Inflammatory macrophage treated with lipopolysaccharide for 1 hour (primary cell): ENCODE measurements at regions not wholly inside any gene's neighbourhood (a gene's known extent, or its start where the extent isn't known, plus 50 kb on each side); places are given as distances from the start of the nearest gene placed in this dataset.

Source experiments
- DNase-seq, 2 donors: peaks; one replicate each; pipeline ENCODE4 v3.0.0-alpha.2; 2020 to 2022

DNA sequence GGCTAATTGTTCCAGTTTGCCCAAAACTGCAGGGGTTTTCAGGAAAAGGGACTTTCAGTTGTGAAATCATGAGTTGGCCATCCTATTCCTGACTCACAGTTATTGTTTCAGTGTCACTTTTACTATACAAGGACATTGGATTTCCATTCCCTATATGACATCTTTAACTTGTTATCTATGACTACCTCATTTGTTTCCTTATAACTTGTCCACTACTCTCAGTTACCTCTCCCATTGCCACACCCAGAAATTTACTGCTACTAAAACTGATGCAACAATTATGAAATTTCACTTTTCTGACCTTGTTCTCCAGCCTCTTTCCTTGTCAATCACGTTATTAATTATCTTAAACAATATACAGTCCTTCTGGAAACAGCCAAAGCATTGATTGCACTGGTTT lies 116.5 kb upstream of the ZNF804A start:
- no peak for DNase-seq

DNA sequence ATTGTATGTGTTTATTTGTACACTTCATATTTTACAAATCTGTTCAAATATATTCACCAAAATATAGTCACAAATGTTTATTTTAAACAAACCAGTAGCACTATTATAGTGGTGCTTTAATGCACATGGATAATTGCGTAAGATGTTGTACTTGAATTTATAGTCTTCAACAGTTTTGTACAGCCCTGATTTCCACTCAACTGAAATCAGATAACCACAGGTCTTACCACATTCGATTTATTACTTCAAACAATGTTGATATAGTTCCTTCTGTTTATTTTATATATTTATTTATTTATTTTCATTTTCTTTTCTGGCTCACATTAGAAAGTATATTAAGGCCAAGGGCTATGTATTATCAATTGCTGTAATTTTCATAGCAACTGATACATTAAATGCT lies 99.4 kb upstream of the ZNF804A start:
- no peak for DNase-seq

DNA sequence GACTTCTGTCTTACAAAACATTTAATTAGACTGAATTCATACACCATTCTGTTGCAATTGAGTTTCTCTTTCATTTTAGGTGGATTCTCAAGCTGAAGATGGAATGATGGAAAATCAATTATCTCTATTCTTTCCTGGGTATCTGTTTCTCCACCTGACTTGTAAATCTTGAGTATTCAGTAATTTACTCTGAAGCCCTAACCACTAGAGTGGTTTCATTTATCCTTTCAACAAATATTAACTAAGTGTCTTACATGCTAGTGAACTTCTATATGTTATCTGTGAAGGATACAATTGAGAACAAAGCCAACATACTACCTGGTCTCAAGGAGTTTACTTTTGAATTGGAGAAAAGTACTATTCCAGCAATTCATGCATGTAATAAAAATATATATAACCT lies 94.1 kb upstream of the ZNF804A start:
- DNase-seq, result no peak

DNA sequence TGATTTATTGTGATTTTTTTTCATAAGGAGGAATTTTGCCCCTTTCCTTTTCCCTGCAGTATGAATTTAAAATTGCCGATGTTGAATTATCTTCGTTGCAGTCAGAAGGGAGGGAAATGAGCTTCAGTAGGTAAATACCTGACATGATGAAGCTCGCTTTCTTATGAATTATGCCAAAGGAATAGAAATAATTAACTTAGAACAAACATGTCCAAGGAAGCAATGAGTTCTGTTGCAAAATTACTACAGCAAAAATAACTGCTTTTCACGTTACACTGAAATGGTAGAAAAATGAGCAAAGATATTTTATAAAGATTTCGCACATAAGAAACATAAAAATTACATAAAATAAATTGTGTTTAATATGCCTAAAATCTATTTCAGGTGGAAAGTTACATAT lies 91.1 kb upstream of the ZNF804A start:
- DNase-seq, result no peak

DNA sequence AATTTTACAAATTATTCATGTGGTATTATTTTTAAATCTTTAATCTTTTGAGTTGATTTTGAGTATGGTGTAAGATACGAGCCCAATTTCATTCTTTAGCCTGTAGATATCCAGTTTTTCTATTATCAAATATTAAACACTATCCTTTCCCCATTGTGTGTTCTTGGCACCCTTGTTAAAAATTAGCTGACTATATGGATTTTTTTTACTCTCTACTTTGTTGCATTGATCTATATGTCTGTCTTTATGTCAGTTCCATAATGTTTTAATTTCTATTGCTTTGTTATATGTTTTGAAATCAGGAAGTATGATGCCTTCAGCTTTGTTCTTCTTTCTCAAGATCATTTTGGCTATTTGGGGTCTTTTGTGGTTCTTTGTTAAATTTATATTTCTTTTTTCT lies 80.9 kb upstream of the ZNF804A start:
- no peak for DNase-seq

DNA sequence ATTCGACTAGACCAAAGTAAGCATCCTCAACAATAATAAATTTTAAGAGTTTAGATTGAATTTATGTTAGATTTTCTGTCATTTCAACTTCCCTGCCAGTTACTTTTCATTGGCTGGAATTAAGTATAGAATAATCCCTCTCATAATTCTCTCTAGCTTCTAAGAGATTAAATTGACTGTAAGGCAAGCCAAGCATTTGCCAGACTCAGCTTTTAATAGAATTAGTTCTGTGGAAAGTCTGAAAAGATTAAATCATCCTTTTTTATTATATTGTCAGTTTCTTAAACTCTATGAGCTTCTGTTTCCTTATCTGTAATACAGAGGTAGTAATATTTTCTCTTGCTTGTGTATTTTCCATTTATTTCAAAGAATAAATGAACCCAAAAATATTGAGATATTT lies 77.9 kb upstream of the ZNF804A start:
- no peak for DNase-seq

DNA sequence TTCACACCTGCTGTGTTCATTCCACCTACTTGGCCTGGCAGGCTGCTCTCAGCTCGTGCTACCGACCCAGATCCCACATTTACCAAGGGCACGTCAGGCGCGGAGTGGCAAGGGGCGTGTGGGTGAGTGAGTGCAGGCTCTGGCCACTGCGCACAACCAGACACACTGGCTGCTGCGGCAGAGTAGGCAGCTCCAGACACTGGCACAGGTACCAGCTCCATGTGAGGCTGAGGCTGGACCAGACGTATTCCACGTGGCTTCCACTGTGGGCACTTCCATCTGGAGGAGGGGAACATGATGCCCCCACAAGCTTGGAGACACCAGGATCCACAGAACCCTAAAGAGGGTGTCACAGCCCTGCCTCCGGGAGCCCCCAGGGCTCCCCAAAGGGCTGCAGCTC lies 74.6 kb upstream of the ZNF804A start:
- DNase-seq, result no peak

DNA sequence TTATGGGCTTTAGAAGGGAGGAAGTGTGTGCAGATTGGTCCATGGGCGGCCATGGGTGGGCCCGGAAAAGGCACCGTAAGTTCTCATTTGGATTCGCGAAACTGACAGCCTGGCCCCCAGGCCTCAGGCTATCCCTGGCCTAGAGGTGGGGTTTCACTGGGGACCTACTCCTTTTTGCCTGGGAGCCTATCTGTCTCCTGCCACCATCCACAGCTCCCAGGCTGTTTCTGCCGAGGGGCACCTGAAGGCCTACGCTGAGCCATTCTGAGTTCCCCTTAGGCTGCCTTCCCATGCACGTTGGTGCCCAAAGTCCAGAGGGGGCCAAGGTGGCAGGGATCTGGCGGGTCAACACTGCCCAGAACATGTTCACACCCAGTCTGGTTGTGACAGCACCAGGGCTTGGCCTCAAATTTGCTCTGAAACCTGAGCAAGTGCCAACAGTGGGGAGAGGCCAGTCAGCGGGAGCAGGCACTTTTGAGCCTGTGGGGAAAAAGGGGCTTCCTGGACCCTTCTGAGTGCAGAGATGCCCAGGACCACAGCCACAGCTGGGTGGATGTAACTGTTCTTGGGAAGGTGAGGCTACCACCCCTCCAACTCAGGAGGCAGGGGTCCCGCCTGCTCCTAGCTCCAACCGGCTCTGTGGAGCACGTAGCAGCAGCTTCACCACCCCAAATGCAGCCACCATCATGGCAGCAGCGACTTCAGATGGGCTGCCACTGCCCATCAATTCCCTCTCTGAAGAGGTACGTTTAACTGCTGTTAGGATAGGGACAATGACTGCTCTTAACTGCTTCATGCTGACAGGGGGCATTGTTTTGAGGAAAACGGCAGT lies 73.6 kb upstream of the ZNF804A start:
- DNase-seq, result no peak

DNA sequence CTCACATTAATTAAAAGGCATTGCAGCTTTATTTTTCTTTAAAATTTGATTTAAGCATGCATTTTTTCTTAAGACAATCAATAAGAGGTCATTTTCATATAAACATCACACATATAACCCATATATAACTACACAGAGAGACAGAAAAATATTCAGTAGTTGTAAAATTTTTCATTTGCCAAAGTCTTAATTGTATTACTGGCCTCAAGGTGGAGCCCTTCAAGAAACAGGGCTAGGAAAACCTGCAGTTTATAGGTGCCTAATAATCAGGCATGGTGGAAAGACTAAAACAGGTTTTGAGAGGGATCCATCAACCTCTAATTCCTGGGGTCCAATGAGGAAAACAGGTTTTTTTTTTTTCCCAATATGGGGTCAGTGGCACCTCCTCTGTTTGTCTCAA lies 71.3 kb upstream of the ZNF804A start:
- DNase-seq, result no peak

DNA sequence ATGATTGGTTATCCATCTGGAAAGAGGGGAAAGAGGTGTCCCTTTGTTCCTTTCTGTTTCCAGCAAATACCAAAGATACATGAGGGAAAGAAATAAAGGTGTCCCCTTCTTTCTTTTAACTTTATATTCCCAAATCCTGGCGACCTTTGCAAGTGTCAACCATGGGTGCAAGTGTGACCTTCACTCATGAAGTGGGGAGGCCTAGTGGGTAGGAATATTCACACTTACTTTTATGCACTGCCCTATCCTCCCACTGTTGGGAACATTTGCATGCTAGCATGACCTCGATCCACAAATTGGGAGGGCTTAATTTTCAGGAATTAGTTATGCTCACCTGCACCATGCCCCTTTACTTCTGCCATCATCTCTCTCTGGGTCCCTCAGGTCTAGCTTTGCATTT lies 70.2 kb upstream of the ZNF804A start:
- DNase-seq, result no peak

DNA sequence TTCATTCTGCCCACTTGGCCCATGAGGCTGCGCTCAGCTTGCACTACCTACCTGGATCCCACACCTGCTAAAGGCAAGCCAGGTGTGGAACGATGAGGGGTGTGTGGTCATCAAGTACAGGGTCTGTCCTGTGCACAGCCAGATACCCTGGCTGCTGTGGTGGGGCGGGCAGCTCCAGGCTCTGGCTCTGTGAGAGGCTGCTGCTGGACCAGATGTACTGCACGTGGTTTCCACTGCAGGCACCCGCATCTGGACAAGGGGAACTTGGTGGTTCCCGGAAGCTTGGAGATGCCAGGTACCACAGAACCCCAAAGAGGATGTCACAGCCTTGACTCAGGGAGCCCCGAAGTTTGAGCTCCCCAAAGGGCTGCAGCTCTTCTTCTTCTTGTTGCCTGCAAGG lies 68.1 kb upstream of the ZNF804A start:
- DNase-seq, result no peak

DNA sequence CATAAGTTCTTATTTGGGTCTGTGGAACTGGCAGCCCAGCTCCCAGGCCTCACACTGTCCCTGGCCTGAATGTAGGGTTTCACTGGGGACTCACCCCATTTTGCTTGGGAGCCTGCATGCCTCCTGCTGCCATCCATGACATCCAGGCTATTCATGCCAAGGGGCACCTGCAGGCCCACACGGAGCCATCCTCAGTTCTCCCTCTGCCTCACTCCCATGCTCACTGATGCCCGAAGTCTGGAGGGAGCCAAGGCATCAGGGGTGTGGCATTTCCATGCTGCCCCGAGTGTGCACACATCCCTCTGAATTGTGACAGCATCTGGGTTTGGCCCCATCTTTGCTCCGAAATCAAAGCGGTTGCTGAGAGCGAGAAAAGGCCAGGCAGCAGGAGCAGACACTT lies 67.4 kb upstream of the ZNF804A start:
- DNase-seq, result no peak

DNA sequence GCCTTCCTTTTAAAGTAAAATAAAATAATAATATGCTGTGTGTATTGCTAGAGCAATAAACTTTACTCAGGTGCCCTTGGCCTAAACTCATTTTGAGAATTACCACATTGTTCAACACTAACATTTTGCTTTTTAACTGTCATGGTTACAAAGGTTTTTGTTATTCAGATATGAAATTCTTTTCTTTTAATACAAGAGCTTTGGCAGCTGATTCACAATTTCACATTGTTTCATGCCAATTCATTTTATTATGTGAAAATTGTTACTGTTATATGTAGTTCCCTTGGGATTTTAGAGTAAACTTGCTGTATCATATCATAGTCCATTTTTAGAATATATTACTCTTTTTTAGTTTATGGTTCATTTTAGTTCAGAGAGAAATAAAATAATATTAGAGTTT lies 65.8 kb upstream of the ZNF804A start:
- no peak for DNase-seq

DNA sequence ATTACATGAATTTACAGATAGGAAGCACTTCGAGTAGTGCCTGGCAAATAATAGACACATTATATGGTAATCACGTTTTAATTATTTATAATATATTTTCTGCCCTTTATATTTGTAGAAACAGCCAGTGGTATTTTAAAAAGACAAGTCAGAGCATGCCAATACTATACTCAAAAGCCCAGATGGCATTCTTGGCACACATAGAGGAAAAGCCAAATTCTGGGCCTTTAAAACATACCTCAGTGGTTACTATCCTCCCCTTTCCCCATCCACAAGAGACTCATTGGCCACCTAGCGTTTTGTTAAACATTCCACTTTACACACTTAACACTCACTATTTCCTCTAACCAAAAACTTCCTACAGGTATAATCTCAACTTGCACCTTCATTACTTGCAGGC lies 63.3 kb upstream of the ZNF804A start:
- DNase-seq, result no peak

DNA sequence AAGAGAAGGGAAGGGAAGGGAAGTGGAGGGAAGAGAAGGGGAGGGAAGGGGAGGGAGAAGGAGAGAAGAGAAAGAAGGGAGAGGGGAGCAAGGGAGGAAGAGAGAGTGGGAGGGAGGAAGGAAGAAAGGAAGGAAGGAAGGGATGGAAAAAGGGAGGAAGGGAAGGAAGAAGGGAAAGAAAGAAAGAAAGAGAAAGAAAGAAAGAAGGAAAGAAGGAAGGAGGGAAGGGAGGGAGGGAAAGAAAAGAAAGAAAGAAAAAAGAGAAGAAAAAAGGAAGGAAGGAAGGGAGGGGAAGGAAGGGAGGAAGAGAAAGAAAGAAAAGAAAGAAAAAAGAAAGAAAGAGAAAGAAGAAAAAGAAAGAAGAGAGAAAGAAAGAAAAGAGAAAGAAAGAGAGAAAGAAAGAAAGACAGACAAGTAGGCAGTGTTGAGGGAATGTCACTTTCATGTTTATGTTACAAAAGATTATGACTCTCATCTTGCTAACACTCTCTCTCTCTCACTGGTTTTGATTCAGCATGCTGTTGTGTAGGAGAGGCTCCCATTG lies 58.0 kb upstream of the ZNF804A start:
- no peak for DNase-seq

DNA sequence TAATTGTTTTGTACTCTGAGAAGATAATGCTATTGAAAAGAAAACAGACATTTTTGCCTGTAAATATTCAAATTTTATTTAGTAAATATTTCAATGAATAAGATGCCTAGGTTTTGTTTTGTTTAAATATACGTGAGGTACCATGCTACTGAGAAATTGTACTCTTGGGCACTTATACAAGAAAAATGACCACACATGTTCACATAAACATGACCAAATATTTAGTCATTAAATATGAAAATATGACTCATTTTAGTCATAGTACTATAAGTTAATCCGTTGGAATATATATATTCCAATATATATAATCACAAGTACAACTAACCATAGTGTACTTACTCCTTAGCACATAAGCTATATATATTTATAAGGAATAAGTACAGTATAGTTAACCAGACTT lies 56.7 kb upstream of the ZNF804A start:
- DNase-seq, result no peak

DNA sequence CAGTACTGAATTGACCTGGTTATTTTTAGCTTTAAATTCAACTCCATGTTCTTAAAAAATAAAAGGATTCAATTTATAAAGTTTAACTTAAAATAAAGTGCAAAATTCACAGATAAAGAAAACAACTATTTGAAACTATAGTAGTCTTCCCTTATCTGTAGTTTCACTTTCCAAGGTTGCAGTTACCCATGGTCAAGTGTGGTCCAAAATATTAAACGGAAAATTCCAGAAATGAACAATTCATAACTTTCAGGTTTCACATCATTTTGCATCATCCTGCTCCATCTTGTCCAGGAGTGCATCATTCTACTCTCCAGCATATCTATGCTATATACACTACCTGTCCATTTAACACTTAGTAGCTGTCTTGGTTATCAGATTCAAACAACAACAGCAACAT lies 54.5 kb upstream of the ZNF804A start:
- no peak for DNase-seq
